ENCODE measurements at regions not wholly inside any gene's neighbourhood (a gene's known extent, or its start where the extent isn't known, plus 50 kb on each side); places are given as distances from the start of the nearest gene placed in this dataset.
"Not testable (repeated sequence)": the region's sequence is repeated elsewhere in the genome, so short reads cannot be mapped to it uniquely, and the experiment has no call there.

DNA sequence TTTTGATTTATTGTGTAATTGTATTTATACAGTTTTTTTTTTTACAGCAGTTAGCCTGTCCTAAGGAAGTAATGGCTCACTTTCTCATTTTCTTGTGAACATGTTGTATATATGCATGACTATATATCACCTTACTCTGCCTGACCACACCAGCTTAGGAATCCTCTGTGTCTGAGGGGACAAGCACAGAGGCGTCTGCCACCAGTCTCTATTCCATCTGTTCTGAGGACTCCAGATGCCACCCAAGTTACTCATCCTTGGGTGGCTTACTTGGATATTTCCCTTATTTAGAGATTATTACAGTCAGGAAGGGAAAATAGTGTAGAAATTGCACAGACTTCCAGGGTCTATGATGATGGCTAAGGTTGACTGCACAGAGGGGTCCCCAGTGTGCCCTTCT lies 256.3 kb upstream of the C9orf72 start:
- no TSS peak for BruUV-seq (replicated peaks)
- H3K9me1 ChIP-seq (replicated peaks; ENCODE audit: control insufficient read depth, extremely low read depth, insufficient read depth, low read length): no peaks in the 10 kb centered on the region
- no peak for DNase-seq (ENCODE audit: low read depth, low spot score)
- H3K4me3 ChIP-seq (replicated peaks in 1 of 3; ENCODE audit: insufficient read depth in 1 of 3, low read depth in 1 of 3, low read length in 3 of 3): no peak overlapping the region
- ChIA-PET POLR2A (no interaction called here), CTCF (no interaction called here)
- H2AFZ ChIP-seq (ENCODE audit: low read depth, low read length): no peak overlapping the region
- H3K4me1 ChIP-seq (ENCODE audit: control insufficient read depth, extremely low read depth, insufficient read depth, low read length): no peaks in the 10 kb centered on the region
- FAIRE-seq: no peak
- no peak overlapping the region for H3K4me2 ChIP-seq (ENCODE audit: insufficient read depth, low read length)
- H3K27ac ChIP-seq (ENCODE audit: insufficient read depth, low read depth, low read length): no peak overlapping the region
- no peaks in the 10 kb centered on the region for H3K36me3 ChIP-seq (ENCODE audit: control insufficient read depth in 2 of 2, extremely low read depth in 1 of 2, insufficient read depth in 2 of 2, low read length in 2 of 2)
- no peaks in the 10 kb centered on the region for H3K79me2 ChIP-seq (ENCODE audit: control insufficient read depth, insufficient read depth, low read length)
- intact Hi-C loops (cut with micrococcal nuclease): no loop called here
- no peaks in the 10 kb centered on the region for H4K20me1 ChIP-seq (replicated peaks; ENCODE audit: control insufficient read depth, extremely low read depth, insufficient read depth, low read length)
- no peaks in the 10 kb centered on the region for H3K27me3 ChIP-seq (ENCODE audit: control insufficient read depth in 2 of 2, insufficient read depth in 2 of 2, low read length in 2 of 2)
- H3K9me3 ChIP-seq (replicated peaks; ENCODE audit: control insufficient read depth, insufficient read depth, low read length): no peaks in the 10 kb centered on the region
- TF ChIP-seq JUN (IDR thresholded peaks at IDR 0.05; ENCODE audit: borderline replicate concordance, insufficient read depth, insufficient read length, low read depth) (no peak), FOS (IDR thresholded peaks at IDR 0.05; ENCODE audit: borderline replicate concordance, insufficient read depth, low read length) (no peak), EZH2 (IDR thresholded peaks at IDR 0.05; ENCODE audit: borderline replicate concordance, low read depth, low read length, severe bottlenecking) (no peak), POLR2A (IDR thresholded peaks at IDR 0.05; ENCODE audit: low read depth, low read length) (no peak), MYC (IDR thresholded peaks at IDR 0.05; ENCODE audit: low read depth, low read length) (no peak), GATA2 (IDR thresholded peaks at IDR 0.05; ENCODE audit: insufficient read depth, insufficient read length, low read depth, low read length) (no peak), POLR2AphosphoS5 (IDR thresholded peaks at IDR 0.05; ENCODE audit: insufficient read depth, low read depth, low read length) (no peak)
- TF ChIP-seq, protein P1, sequence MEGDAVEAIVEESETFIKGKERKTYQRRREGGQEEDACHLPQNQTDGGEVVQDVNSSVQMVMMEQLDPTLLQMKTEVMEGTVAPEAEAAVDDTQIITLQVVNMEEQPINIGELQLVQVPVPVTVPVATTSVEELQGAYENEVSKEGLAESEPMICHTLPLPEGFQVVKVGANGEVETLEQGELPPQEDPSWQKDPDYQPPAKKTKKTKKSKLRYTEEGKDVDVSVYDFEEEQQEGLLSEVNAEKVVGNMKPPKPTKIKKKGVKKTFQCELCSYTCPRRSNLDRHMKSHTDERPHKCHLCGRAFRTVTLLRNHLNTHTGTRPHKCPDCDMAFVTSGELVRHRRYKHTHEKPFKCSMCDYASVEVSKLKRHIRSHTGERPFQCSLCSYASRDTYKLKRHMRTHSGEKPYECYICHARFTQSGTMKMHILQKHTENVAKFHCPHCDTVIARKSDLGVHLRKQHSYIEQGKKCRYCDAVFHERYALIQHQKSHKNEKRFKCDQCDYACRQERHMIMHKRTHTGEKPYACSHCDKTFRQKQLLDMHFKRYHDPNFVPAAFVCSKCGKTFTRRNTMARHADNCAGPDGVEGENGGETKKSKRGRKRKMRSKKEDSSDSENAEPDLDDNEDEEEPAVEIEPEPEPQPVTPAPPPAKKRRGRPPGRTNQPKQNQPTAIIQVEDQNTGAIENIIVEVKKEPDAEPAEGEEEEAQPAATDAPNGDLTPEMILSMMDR (IDR thresholded peaks at IDR 0.05; ENCODE audit: extremely low read depth in 1 of 2, insufficient read depth in 1 of 2, low read depth in 1 of 2, low read length in 2 of 2): no peak
- TF ChIP-seq, protein P2, sequence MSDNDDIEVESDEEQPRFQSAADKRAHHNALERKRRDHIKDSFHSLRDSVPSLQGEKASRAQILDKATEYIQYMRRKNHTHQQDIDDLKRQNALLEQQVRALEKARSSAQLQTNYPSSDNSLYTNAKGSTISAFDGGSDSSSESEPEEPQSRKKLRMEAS (IDR thresholded peaks at IDR 0.05; ENCODE audit: insufficient read depth, insufficient read length): no peak
- H3K9ac ChIP-seq (replicated peaks; ENCODE audit: extremely low read depth, insufficient read depth, low read length): no peak overlapping the region
- dilution Hi-C loops (cut with MboI; ENCODE audit: extremely low pct_ligation_motif_present, low sequenced_read_pairs): no loop called here

DNA sequence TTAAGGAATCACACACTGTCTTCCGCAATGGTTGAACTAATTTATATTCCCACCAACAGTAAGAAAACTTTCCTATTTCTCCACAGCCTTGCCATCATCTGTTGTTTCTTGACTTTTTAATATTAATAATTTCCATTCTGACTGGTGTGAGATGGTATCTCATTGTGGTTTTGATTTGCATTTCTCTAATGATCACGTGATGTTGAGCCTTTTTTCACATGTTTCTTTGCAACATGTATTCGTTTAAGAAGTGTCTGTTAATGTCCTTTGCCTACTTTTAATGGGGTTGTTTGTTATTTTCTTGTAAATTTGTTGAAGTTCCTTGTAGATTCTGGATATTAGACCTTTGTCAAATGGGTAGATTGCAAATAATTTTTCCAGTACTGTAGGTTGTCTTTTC lies 258.8 kb upstream of the C9orf72 start:
- FAIRE-seq: not testable (repeated sequence)

More for the DNA sequence above, 258.8 kb upstream of the C9orf72 start:
- H3K9me3 ChIP-seq (replicated peaks; ENCODE audit: control insufficient read depth, insufficient read depth, low read length); H3K9me1 ChIP-seq (replicated peaks; ENCODE audit: control insufficient read depth, extremely low read depth, insufficient read depth, low read length); H4K20me1 ChIP-seq (replicated peaks; ENCODE audit: control insufficient read depth, extremely low read depth, insufficient read depth, low read length); H3K4me2 ChIP-seq (ENCODE audit: insufficient read depth, low read length); H3K79me2 ChIP-seq (ENCODE audit: control insufficient read depth, insufficient read depth, low read length); H3K4me1 ChIP-seq (ENCODE audit: control insufficient read depth, extremely low read depth, insufficient read depth, low read length); H3K9ac ChIP-seq (replicated peaks; ENCODE audit: extremely low read depth, insufficient read depth, low read length); CTCF ChIA-PET; H3K4me3 ChIP-seq (replicated peaks in 1 of 3; ENCODE audit: insufficient read depth in 1 of 3, low read depth in 1 of 3, low read length in 3 of 3); H3K27me3 ChIP-seq (ENCODE audit: control insufficient read depth in 2 of 2, insufficient read depth in 2 of 2, low read length in 2 of 2); H2AFZ ChIP-seq (ENCODE audit: low read depth, low read length); H3K36me3 ChIP-seq (ENCODE audit: control insufficient read depth in 2 of 2, extremely low read depth in 1 of 2, insufficient read depth in 2 of 2, low read length in 2 of 2); BruUV-seq (replicated peaks); POLR2A ChIA-PET; DNase-seq (ENCODE audit: low read depth, low spot score); dilution Hi-C loops (cut with MboI; ENCODE audit: extremely low pct_ligation_motif_present, low sequenced_read_pairs); H3K27ac ChIP-seq (ENCODE audit: insufficient read depth, low read depth, low read length); intact Hi-C loops (cut with micrococcal nuclease): not testable (repeated sequence)
